SK-N-MC (cell line): ENCODE measurements at regions not wholly inside any gene's neighbourhood (a gene's known extent, or its start where the extent isn't known, plus 50 kb on each side); places are given as distances from the start of the nearest gene placed in this dataset.

Experiments
- EZH2 ChIP-seq: fragments of 200-600 bp; sonication (generic); IDR thresholded peaks from one replicate; pipeline ENCODE4 v1.6.1; 2017; ENCODE audit warnings: antibody characterized with exemption
- FOXP2 ChIP-seq: optimal IDR thresholded peaks from 2 replicates; pipeline ENCODE3; 2011; ENCODE audit warnings: mild to moderate bottlenecking, moderate library complexity; ENCODE audit not compliant: insufficient read depth; ENCODE audit errors: extremely low read length, control extremely low read depth
- POLR2AphosphoS5 ChIP-seq: IDR thresholded peaks from 2 replicates; pipeline ENCODE4 v1.6.1; 2012; ENCODE audit warnings: mild to moderate bottlenecking, low read depth, low read length, borderline replicate concordance

GRCh38 chr12:73452672-73453469 lies 1084.8 kb upstream of the ATXN7L3B start:
- TF ChIP-seq EZH2 (no peak), POLR2AphosphoS5 (no peak), FOXP2 (no peak)
